ENCODE measurements at regions not wholly inside any gene's neighbourhood (a gene's known extent, or its start where the extent isn't known, plus 50 kb on each side); places are given as distances from the start of the nearest gene placed in this dataset.

- Mint-ChIP-seq H3K9me3 (ENCODE audit: unreplicated experiment) (no peaks in the 10 kb centered on the region), H3K4me3 (ENCODE audit: unreplicated experiment) (no peak overlapping the region), H3K4me1 (ENCODE audit: low read depth, unreplicated experiment) (peaks cover 2% of the 10 kb centered on the region), H3K36me3 (ENCODE audit: low read depth, unreplicated experiment) (no peaks in the 10 kb centered on the region), H3K27ac (ENCODE audit: unreplicated experiment) (no peak overlapping the region), H3K27me3 (ENCODE audit: low read depth, unreplicated experiment) (peaks cover 49% of the 10 kb centered on the region)
- no peak overlapping the region for H2AFZ ChIP-seq (ENCODE audit: low read depth, low read length)
- H3K27me3 ChIP-seq (ENCODE audit: insufficient read depth, low read length) = peaks cover 7% of the 10 kb centered on the region
- H4K20me1 ChIP-seq (ENCODE audit: insufficient read depth, low read length) = no peaks in the 10 kb centered on the region
- H3K79me2 ChIP-seq (ENCODE audit: insufficient read depth, low read length) = no peaks in the 10 kb centered on the region
- no peak overlapping the region for H3K27ac ChIP-seq (ENCODE audit: low read depth, low read length)
- TF ChIP-seq CTCF (IDR thresholded peaks at IDR 0.05; ENCODE audit: insufficient read depth, low read depth, low read length) (no peak), EZH2 (IDR thresholded peaks at IDR 0.05; ENCODE audit: insufficient read depth, low read length) (no peak)
- no peak overlapping the region for H3K4me2 ChIP-seq (ENCODE audit: low read length)
- no peak overlapping the region for H3K4me3 ChIP-seq (ENCODE audit: insufficient read depth, low read depth, low read length)
- H3K9me3 ChIP-seq (ENCODE audit: insufficient read depth, low read depth, low read length) = no peaks in the 10 kb centered on the region
- H3K36me3 ChIP-seq (ENCODE audit: insufficient read depth, low read length) = no peaks in the 10 kb centered on the region
- no peaks in the 10 kb centered on the region for H3K4me1 ChIP-seq (ENCODE audit: insufficient read depth, low read length)
- no peak for DNase-seq (ENCODE audit: low read depth)
- H3K9ac ChIP-seq (ENCODE audit: low read length) = no peak overlapping the region
- FAIRE-seq = no peak
These were observed 112.2 kb upstream of the DIO3 start for GRCh38 chr14:101449114-101449513.

GRCh38 chr14:101451166-101451565, 110.1 kb upstream of the DIO3 start:
- TF ChIP-seq CTCF (IDR thresholded peaks at IDR 0.05; ENCODE audit: insufficient read depth, low read depth, low read length) (no peak), EZH2 (IDR thresholded peaks at IDR 0.05; ENCODE audit: insufficient read depth, low read length) (no peak)
- H3K27me3 Mint-ChIP-seq (ENCODE audit: low read depth, unreplicated experiment) = peaks cover 68% of the 10 kb centered on the region
- no peaks in the 10 kb centered on the region for H3K4me1 Mint-ChIP-seq (ENCODE audit: low read depth, unreplicated experiment)
- no peaks in the 10 kb centered on the region for H4K20me1 ChIP-seq (ENCODE audit: insufficient read depth, low read length)
- peaks cover 18% of the 10 kb centered on the region for H3K27me3 ChIP-seq (ENCODE audit: insufficient read depth, low read length)
- H3K4me1 ChIP-seq (ENCODE audit: insufficient read depth, low read length) = no peaks in the 10 kb centered on the region
- H3K4me3 ChIP-seq (ENCODE audit: insufficient read depth, low read depth, low read length) = no peak overlapping the region
- no peak for DNase-seq (ENCODE audit: low read depth)
- H3K79me2 ChIP-seq (ENCODE audit: insufficient read depth, low read length) = no peaks in the 10 kb centered on the region
- H2AFZ ChIP-seq (ENCODE audit: low read depth, low read length) = no peak overlapping the region
- peaks cover 1% of the 10 kb centered on the region for H3K9me3 Mint-ChIP-seq (ENCODE audit: unreplicated experiment)
- H3K27ac ChIP-seq (ENCODE audit: low read depth, low read length) = no peak overlapping the region
- no peak overlapping the region for H3K4me3 Mint-ChIP-seq (ENCODE audit: unreplicated experiment)
- H3K4me2 ChIP-seq (ENCODE audit: low read length) = no peak overlapping the region
- no peak overlapping the region for H3K9ac ChIP-seq (ENCODE audit: low read length)
- no peaks in the 10 kb centered on the region for H3K9me3 ChIP-seq (ENCODE audit: insufficient read depth, low read depth, low read length)
- no peaks in the 10 kb centered on the region for H3K36me3 ChIP-seq (ENCODE audit: insufficient read depth, low read length)
- H3K36me3 Mint-ChIP-seq (ENCODE audit: low read depth, unreplicated experiment) = no peaks in the 10 kb centered on the region
- H3K27ac Mint-ChIP-seq (ENCODE audit: unreplicated experiment) = no peak overlapping the region
- FAIRE-seq = no peak

GRCh38 chr14:101453225-101453624, 108.1 kb upstream of the DIO3 start:
- no peak overlapping the region for H3K9ac ChIP-seq (ENCODE audit: low read length)
- no peaks in the 10 kb centered on the region for H4K20me1 ChIP-seq (ENCODE audit: insufficient read depth, low read length)
- H3K79me2 ChIP-seq (ENCODE audit: insufficient read depth, low read length) = no peaks in the 10 kb centered on the region
- H3K27me3 ChIP-seq (ENCODE audit: insufficient read depth, low read length) = peaks cover 34% of the 10 kb centered on the region
- Mint-ChIP-seq H3K9me3 (ENCODE audit: unreplicated experiment) (peaks cover 7% of the 10 kb centered on the region), H3K4me1 (ENCODE audit: low read depth, unreplicated experiment) (peaks cover 1% of the 10 kb centered on the region), H3K27me3 (ENCODE audit: low read depth, unreplicated experiment) (peaks cover 65% of the 10 kb centered on the region), H3K36me3 (ENCODE audit: low read depth, unreplicated experiment) (no peaks in the 10 kb centered on the region), H3K27ac (ENCODE audit: unreplicated experiment) (no peak overlapping the region), H3K4me3 (ENCODE audit: unreplicated experiment) (no peak overlapping the region)
- no peak for DNase-seq (ENCODE audit: low read depth)
- no peak overlapping the region for H2AFZ ChIP-seq (ENCODE audit: low read depth, low read length)
- H3K4me1 ChIP-seq (ENCODE audit: insufficient read depth, low read length) = no peaks in the 10 kb centered on the region
- H3K9me3 ChIP-seq (ENCODE audit: insufficient read depth, low read depth, low read length) = no peaks in the 10 kb centered on the region
- no peak overlapping the region for H3K4me2 ChIP-seq (ENCODE audit: low read length)
- TF ChIP-seq EZH2 (IDR thresholded peaks at IDR 0.05; ENCODE audit: insufficient read depth, low read length) = no peak
- TF ChIP-seq CTCF (IDR thresholded peaks at IDR 0.05; ENCODE audit: insufficient read depth, low read depth, low read length) = no peak
- H3K4me3 ChIP-seq (ENCODE audit: insufficient read depth, low read depth, low read length) = no peak overlapping the region
- no peak overlapping the region for H3K27ac ChIP-seq (ENCODE audit: low read depth, low read length)
- no peak for FAIRE-seq
- no peaks in the 10 kb centered on the region for H3K36me3 ChIP-seq (ENCODE audit: insufficient read depth, low read length)

Data from astrocyte (in vitro differentiated cells and primary cell).